ENCODE measurements at regions not wholly inside any gene's neighbourhood (a gene's known extent, or its start where the extent isn't known, plus 50 kb on each side); places are given as distances from the start of the nearest gene placed in this dataset.

- H3K27ac ChIP-seq: no peak overlapping the region
- 83% methylated on average over 11 of the region's 12 CpGs for WGBS (ENCODE audit: insufficient coverage, low coverage, low lambda C conversion rate, missing lambda C conversion rate)
- no peaks in the 10 kb centered on the region for H3K36me3 ChIP-seq
- no peaks in the 10 kb centered on the region for H3K9me3 ChIP-seq
- no peak for ATAC-seq
- H3K27me3 ChIP-seq: no peaks in the 10 kb centered on the region
- no peaks in the 10 kb centered on the region for H3K4me1 ChIP-seq
- intact Hi-C loops (cut with DNase I): no loop called here
- TF ChIP-seq CTCF (IDR thresholded peaks at IDR 0.05) (no peak), POLR2A (IDR thresholded peaks at IDR 0.05) (no peak)
- no peak for DNase-seq
- H3K4me3 ChIP-seq: no peak overlapping the region
These were observed 303.8 kb upstream of the WWC1 start for GRCh38 chr5:167987490-167988280.

- no peak for ATAC-seq
- no peak for DNase-seq
- Histone ChIP-seq H3K27me3 (no peaks in the 10 kb centered on the region), H3K4me3 (no peak overlapping the region), H3K27ac (no peak overlapping the region), H3K9me3 (no peaks in the 10 kb centered on the region), H3K4me1 (no peaks in the 10 kb centered on the region), H3K36me3 (no peaks in the 10 kb centered on the region)
- intact Hi-C loops (cut with DNase I): no loop called here
- WGBS (ENCODE audit: insufficient coverage, low coverage, low lambda C conversion rate, missing lambda C conversion rate): 85% methylated on average over 7 of the region's 11 CpGs
- no peak for TF ChIP-seq CTCF (IDR thresholded peaks at IDR 0.05)
These were observed 298.6 kb upstream of the WWC1 start for GRCh38 chr5:167992868-167993267.

- ATAC-seq (no peak), DNase-seq (no peak)
- intact Hi-C loops (cut with DNase I): no loop called here
- Histone ChIP-seq H3K27me3 (no peaks in the 10 kb centered on the region), H3K9me3 (no peaks in the 10 kb centered on the region), H3K4me3 (no peak overlapping the region), H3K4me1 (no peaks in the 10 kb centered on the region), H3K36me3 (no peaks in the 10 kb centered on the region), H3K27ac (no peak overlapping the region)
- TF ChIP-seq POLR2A (IDR thresholded peaks at IDR 0.05) (no peak), CTCF (IDR thresholded peaks at IDR 0.05) (no peak)
- WGBS (ENCODE audit: insufficient coverage, low coverage, low lambda C conversion rate, missing lambda C conversion rate): 90% methylated on average over 2 of the region's 3 CpGs
These were observed 297.7 kb upstream of the WWC1 start for GRCh38 chr5:167993771-167994170.

GRCh38 chr5:167995844-167996425 is 295.5 kb upstream of the WWC1 start:
- Histone ChIP-seq H3K27me3 (no peaks in the 10 kb centered on the region), H3K27ac (no peak overlapping the region), H3K4me3 (no peak overlapping the region), H3K36me3 (no peaks in the 10 kb centered on the region), H3K9me3 (no peaks in the 10 kb centered on the region), H3K4me1 (no peaks in the 10 kb centered on the region)
- 87% methylated on average over 7 of the region's 11 CpGs for WGBS (ENCODE audit: insufficient coverage, low coverage, low lambda C conversion rate, missing lambda C conversion rate)
- DNase-seq (no peak), ATAC-seq (no peak)
- TF ChIP-seq POLR2A (IDR thresholded peaks at IDR 0.05) (no peak), CTCF (IDR thresholded peaks at IDR 0.05) (no peak)
- intact Hi-C loops (cut with DNase I): no loop called here
